Adrenal gland (tissue), 9 donors: ENCODE measurements at regions not wholly inside any gene's neighbourhood (a gene's known extent, or its start where the extent isn't known, plus 50 kb on each side); places are given as distances from the start of the nearest gene placed in this dataset.

Experiments used
- DNase-seq, 7 donors: peaks; one replicate each; pipeline ENCODE4 v3.0.0-alpha.2; 2019 to 2020
- H3K27ac ChIP-seq, 5 donors: fragments of 200-600 bp; sonication (generic) in 4 of 5; 1 replicate in 3 of 5; 2 replicates in 2 of 5; pipeline versions ENCODE4 v1.5.1 to v1.8.0; 2016 to 2020; ENCODE audit warnings: mild to moderate bottlenecking in 1 of 5
- H3K27me3 ChIP-seq: fragments of 200-600 bp; 2 replicates; pipeline ENCODE4 v1.8.0; 2021
- H3K36me3 ChIP-seq, 2 donors: fragments of 200-600 bp; replicated peaks in 1 of 2; 1 replicate in 1 of 2; 2 replicates in 1 of 2; pipeline versions ENCODE4 v1.5.1 to v1.8.0; 2018 to 2022
- H3K4me1 ChIP-seq, 2 donors: fragments of 200-600 bp; replicated peaks in 1 of 2; 1 replicate in 1 of 2; 2 replicates in 1 of 2; pipeline versions ENCODE4 v1.5.1 to v1.8.0; 2018 to 2021
- H3K4me3 ChIP-seq, 4 donors: fragments of 200-600 bp; sonication (generic) in 3 of 4; one replicate each; pipeline ENCODE4 v1.5.1; 2016 to 2018
- H3K9me3 ChIP-seq, 3 donors: fragments of 200-600 bp; sonication (generic) in 1 of 3; replicated peaks in 1 of 3; 1 replicate in 2 of 3; 2 replicates in 1 of 3; pipeline versions ENCODE4 v1.5.1 to v1.8.0; 2016 to 2021
- CTCF ChIP-seq, 6 experiments: fragments of 450-650 bp in 4 of 6; fragments of 200-600 bp in 2 of 6; sonication (generic) in 1 of 6; IDR thresholded peaks; 1 replicate in 5 of 6; 2 replicates in 1 of 6; pipeline versions ENCODE4 v1.5.1 to v1.8.0; 2016 to 2021; ENCODE audit warnings: antibody characterized with exemption in 6 of 6, mild to moderate bottlenecking in 2 of 6, moderate library complexity in 1 of 6
- POLR2A ChIP-seq, 2 donors: fragments of 450-650 bp; IDR thresholded peaks; one replicate each; pipeline ENCODE4 v1.6.1; 2017; ENCODE audit warnings: antibody characterized with exemption in 2 of 2, mild to moderate bottlenecking in 2 of 2, moderate library complexity in 1 of 2
- whole genome bisulfite sequencing, 4 donors: extraction: QIAGEN DNeasy Blood & Tissue Kit in 2 of 4; methylation state at CpG; one replicate each; pipeline versions ENCODE4 v1.1.5 to v1.1.7; 2013 to 2017; 5-methylcytosine and 5-hydroxymethylcytosine counted together
- intact Hi-C, 2 donors: fragments of 100-400 bp; cut with DNase I; formaldehyde crosslinking; loops; one replicate each; pipeline versions ENCODE4 v1.14.1 to v1.15.0; 2022 to 2023
- donor health status: healthy with polysubstance abuse.
- donor health status: Bipolar disorder and iron deficiency.
- donor health status: DM: yes; HTN: yes; CAD: no.
- donor health status: DM: no; HTN: no; CAD: no.
- donor health status: DM: no; HTN: no; CAD: no.

- DNase-seq, result no peak
- no peak overlapping the region for H3K27ac ChIP-seq
- no peak overlapping the region for H3K4me3 ChIP-seq
- WGBS, 4 donors, result 49 to 56% (median 53%) methylated on average over 7 of the region's 7 CpGs
- no peaks in the 10 kb centered on the region for H3K9me3 ChIP-seq
- no peaks in the 10 kb centered on the region for H3K27me3 ChIP-seq
- intact Hi-C loops, result no loop called here
- no peak for TF ChIP-seq POLR2A (IDR thresholded peaks at IDR 0.05)
- TF ChIP-seq CTCF (IDR thresholded peaks at IDR 0.05), result no peak
- no peaks in the 10 kb centered on the region for H3K36me3 ChIP-seq
- H3K4me1 ChIP-seq, result no peaks in the 10 kb centered on the region
Observed at GRCh38 chr17:45700171-45701090, 83.7 kb upstream of the CRHR1 start.

- TF ChIP-seq CTCF (IDR thresholded peaks at IDR 0.05), result no peak
- TF ChIP-seq POLR2A (IDR thresholded peaks at IDR 0.05), result no peak
- no peak for DNase-seq
- 8 to 57% (median 20%) methylated on average over 1 of the region's 1 CpG for WGBS, 4 donors
Observed at GRCh38 chr17:45702666-45703266, 81.4 kb upstream of the CRHR1 start.

GRCh38 chr17:45703348-45703747, 80.8 kb upstream of the CRHR1 start:
- WGBS, 4 donors, result 49 to 61% (median 51%) methylated on average over 4 to 5 of the region's 5 CpGs
- intact Hi-C loops, result no loop called here
- TF ChIP-seq CTCF (IDR thresholded peaks at IDR 0.05), result no peak
- TF ChIP-seq POLR2A (IDR thresholded peaks at IDR 0.05), result no peak

More at GRCh38 chr17:45702666-45703266, 81.4 kb upstream of the CRHR1 start:
- Histone ChIP-seq H3K4me1 (no peaks in the 10 kb centered on the region), H3K27me3 (no peaks in the 10 kb centered on the region), H3K36me3 (no peaks in the 10 kb centered on the region), H3K27ac (no peak overlapping the region), H3K9me3 (no peaks in the 10 kb centered on the region), H3K4me3 (no peak overlapping the region)
- intact Hi-C loops, result no loop called here

GRCh38 chr17:45703806-45704205, 80.3 kb upstream of the CRHR1 start:
- H3K4me1 ChIP-seq, result no peaks in the 10 kb centered on the region
- H3K27me3 ChIP-seq, result no peaks in the 10 kb centered on the region
- intact Hi-C loops, result no loop called here
- no peaks in the 10 kb centered on the region for H3K9me3 ChIP-seq
- no peak for TF ChIP-seq CTCF (IDR thresholded peaks at IDR 0.05)
- TF ChIP-seq POLR2A (IDR thresholded peaks at IDR 0.05), result no peak
- H3K27ac ChIP-seq, result no peak overlapping the region
- H3K4me3 ChIP-seq, result no peak overlapping the region
- 53 to 75% (median 71%) methylated on average over 1 of the region's 1 CpG for WGBS, 4 donors
- H3K36me3 ChIP-seq, result no peaks in the 10 kb centered on the region
- DNase-seq, result no peak

More at GRCh38 chr17:45703348-45703747, 80.8 kb upstream of the CRHR1 start:
- Histone ChIP-seq H3K4me3 (no peak overlapping the region), H3K9me3 (no peaks in the 10 kb centered on the region), H3K27me3 (no peaks in the 10 kb centered on the region), H3K27ac (no peak overlapping the region), H3K4me1 (no peaks in the 10 kb centered on the region), H3K36me3 (no peaks in the 10 kb centered on the region)
- no peak for DNase-seq
